ENCODE measurements at regions not wholly inside any gene's neighbourhood (a gene's known extent, or its start where the extent isn't known, plus 50 kb on each side); places are given as distances from the start of the nearest gene placed in this dataset.

GRCh38 chr4:104418286-104418685 lies 76.4 kb downstream of the CXXC4 start:
- POLR2A ChIA-PET: no interaction called here
- no peak for ATAC-seq

GRCh38 chr4:104417357-104417882 lies 77.3 kb downstream of the CXXC4 start:
- CTCF ChIA-PET: no interaction called here

More at GRCh38 chr4:104418286-104418685, 76.4 kb downstream of the CXXC4 start:
- no peaks in the 10 kb centered on the region for H3K36me3 Mint-ChIP-seq (ENCODE audit: low read depth)
- no peaks in the 10 kb centered on the region for H3K4me1 Mint-ChIP-seq (ENCODE audit: low read depth)
- no peak overlapping the region for H3K27ac Mint-ChIP-seq
- no peak overlapping the region for H3K4me3 Mint-ChIP-seq
- H3K9me3 Mint-ChIP-seq (ENCODE audit: insufficient read depth): no peaks in the 10 kb centered on the region
- H3K27me3 Mint-ChIP-seq (ENCODE audit: low read depth): no peaks in the 10 kb centered on the region
- DNase-seq: no peak
- CTCF ChIA-PET: no interaction called here

GRCh38 chr4:104416725-104417356 lies 77.9 kb downstream of the CXXC4 start:
- CTCF ChIA-PET: no interaction called here
- no peaks in the 10 kb centered on the region for H3K9me3 Mint-ChIP-seq (ENCODE audit: insufficient read depth)
- H3K4me1 Mint-ChIP-seq (ENCODE audit: low read depth): no peaks in the 10 kb centered on the region
- POLR2A ChIA-PET: no interaction called here
- no peak overlapping the region for H3K27ac Mint-ChIP-seq
- DNase-seq: no peak
- H3K36me3 Mint-ChIP-seq (ENCODE audit: low read depth): no peaks in the 10 kb centered on the region
- no peaks in the 10 kb centered on the region for H3K27me3 Mint-ChIP-seq (ENCODE audit: low read depth)
- ATAC-seq: no peak
- H3K4me3 Mint-ChIP-seq: no peak overlapping the region

More at GRCh38 chr4:104417357-104417882, 77.3 kb downstream of the CXXC4 start:
- DNase-seq (no peak), ATAC-seq (no peak)
- Mint-ChIP-seq H3K36me3 (ENCODE audit: low read depth) (no peaks in the 10 kb centered on the region), H3K27ac (no peak overlapping the region), H3K4me1 (ENCODE audit: low read depth) (no peaks in the 10 kb centered on the region), H3K9me3 (ENCODE audit: insufficient read depth) (no peaks in the 10 kb centered on the region), H3K4me3 (no peak overlapping the region), H3K27me3 (ENCODE audit: low read depth) (no peaks in the 10 kb centered on the region)
- POLR2A ChIA-PET: no interaction called here

- DNase-seq (no peak), ATAC-seq (no peak)
- Mint-ChIP-seq H3K4me1 (ENCODE audit: low read depth) (no peaks in the 10 kb centered on the region), H3K4me3 (no peak overlapping the region), H3K27me3 (ENCODE audit: low read depth) (no peaks in the 10 kb centered on the region), H3K36me3 (ENCODE audit: low read depth) (no peaks in the 10 kb centered on the region), H3K9me3 (ENCODE audit: insufficient read depth) (no peaks in the 10 kb centered on the region), H3K27ac (no peak overlapping the region)
- ChIA-PET POLR2A (no interaction called here), CTCF (interaction anchor here (0.8 kb wide), 1 partner anchor 447 kb away, joined by 3 read pairs; no protein-coding TSS in a partner anchor)
Observed at GRCh38 chr4:104413487-104413886, 81.2 kb downstream of the CXXC4 start.

GRCh38 chr4:104412344-104412743 lies 82.3 kb downstream of the CXXC4 start:
- Mint-ChIP-seq H3K27ac (no peak overlapping the region), H3K36me3 (ENCODE audit: low read depth) (no peaks in the 10 kb centered on the region), H3K9me3 (ENCODE audit: insufficient read depth) (no peaks in the 10 kb centered on the region), H3K27me3 (ENCODE audit: low read depth) (no peaks in the 10 kb centered on the region), H3K4me3 (no peak overlapping the region), H3K4me1 (ENCODE audit: low read depth) (no peaks in the 10 kb centered on the region)
- no peak for DNase-seq
- no peak for ATAC-seq
- ChIA-PET POLR2A (no interaction called here), CTCF (no interaction called here)

GRCh38 chr4:104411502-104411901 lies 83.2 kb downstream of the CXXC4 start:
- Mint-ChIP-seq H3K27me3 (ENCODE audit: low read depth) (no peaks in the 10 kb centered on the region), H3K4me3 (no peak overlapping the region), H3K27ac (no peak overlapping the region), H3K4me1 (ENCODE audit: low read depth) (no peaks in the 10 kb centered on the region), H3K36me3 (ENCODE audit: low read depth) (no peaks in the 10 kb centered on the region), H3K9me3 (ENCODE audit: insufficient read depth) (no peaks in the 10 kb centered on the region)
- DNase-seq: no peak
- POLR2A ChIA-PET: no interaction called here
- ATAC-seq: no peak
- CTCF ChIA-PET: no interaction called here

- CTCF ChIA-PET: no interaction called here
- POLR2A ChIA-PET: no interaction called here
- DNase-seq (no peak), ATAC-seq (no peak)
- no peaks in the 10 kb centered on the region for H3K9me3 Mint-ChIP-seq (ENCODE audit: insufficient read depth)
- no peaks in the 10 kb centered on the region for H3K27me3 Mint-ChIP-seq (ENCODE audit: low read depth)
- H3K4me3 Mint-ChIP-seq: no peak overlapping the region
- no peaks in the 10 kb centered on the region for H3K36me3 Mint-ChIP-seq (ENCODE audit: low read depth)
- no peak overlapping the region for H3K27ac Mint-ChIP-seq
- no peaks in the 10 kb centered on the region for H3K4me1 Mint-ChIP-seq (ENCODE audit: low read depth)
Observed at GRCh38 chr4:104408878-104409277, 85.8 kb downstream of the CXXC4 start.

GRCh38 chr4:104404361-104404760 lies 90.3 kb downstream of the CXXC4 start:
- Mint-ChIP-seq H3K27ac (no peak overlapping the region), H3K27me3 (ENCODE audit: low read depth) (no peaks in the 10 kb centered on the region), H3K9me3 (ENCODE audit: insufficient read depth) (no peaks in the 10 kb centered on the region), H3K4me3 (no peak overlapping the region), H3K36me3 (ENCODE audit: low read depth) (no peaks in the 10 kb centered on the region), H3K4me1 (ENCODE audit: low read depth) (no peaks in the 10 kb centered on the region)
- DNase-seq: no peak
- ATAC-seq: no peak
- CTCF ChIA-PET: no interaction called here
- POLR2A ChIA-PET: no interaction called here

- H3K36me3 Mint-ChIP-seq (ENCODE audit: low read depth): no peaks in the 10 kb centered on the region
Observed at GRCh38 chr4:104395168-104395614, 99.5 kb downstream of the CXXC4 start.

GRCh38 chr4:104394406-104395167 lies 100.1 kb downstream of the CXXC4 start:
- H3K4me3 Mint-ChIP-seq: no peak overlapping the region
- POLR2A ChIA-PET: no interaction called here
- DNase-seq (no peak), ATAC-seq (no peak)
- no peaks in the 10 kb centered on the region for H3K36me3 Mint-ChIP-seq (ENCODE audit: low read depth)
- no peaks in the 10 kb centered on the region for H3K4me1 Mint-ChIP-seq (ENCODE audit: low read depth)
- no peak overlapping the region for H3K27ac Mint-ChIP-seq
- no peaks in the 10 kb centered on the region for H3K9me3 Mint-ChIP-seq (ENCODE audit: insufficient read depth)
- H3K27me3 Mint-ChIP-seq (ENCODE audit: low read depth): no peaks in the 10 kb centered on the region
- CTCF ChIA-PET: no interaction called here

More at GRCh38 chr4:104395168-104395614, 99.5 kb downstream of the CXXC4 start:
- CTCF ChIA-PET: no interaction called here
- no peaks in the 10 kb centered on the region for H3K4me1 Mint-ChIP-seq (ENCODE audit: low read depth)
- POLR2A ChIA-PET: no interaction called here
- H3K9me3 Mint-ChIP-seq (ENCODE audit: insufficient read depth): no peaks in the 10 kb centered on the region
- no peak for DNase-seq
- ATAC-seq: no peak
- no peaks in the 10 kb centered on the region for H3K27me3 Mint-ChIP-seq (ENCODE audit: low read depth)
- no peak overlapping the region for H3K27ac Mint-ChIP-seq
- no peak overlapping the region for H3K4me3 Mint-ChIP-seq

- ChIA-PET POLR2A (no interaction called here), CTCF (no interaction called here)
- Mint-ChIP-seq H3K36me3 (ENCODE audit: low read depth) (no peaks in the 10 kb centered on the region), H3K9me3 (ENCODE audit: insufficient read depth) (no peaks in the 10 kb centered on the region), H3K27me3 (ENCODE audit: low read depth) (no peaks in the 10 kb centered on the region), H3K27ac (no peak overlapping the region), H3K4me3 (no peak overlapping the region), H3K4me1 (ENCODE audit: low read depth) (no peaks in the 10 kb centered on the region)
- DNase-seq (no peak), ATAC-seq (no peak)
Observed at GRCh38 chr4:104393655-104394324, 100.9 kb downstream of the CXXC4 start.

GRCh38 chr4:104385713-104386112 lies 109.0 kb downstream of the CXXC4 start:
- H3K27ac Mint-ChIP-seq: no peak overlapping the region
- no peak overlapping the region for H3K4me3 Mint-ChIP-seq
- DNase-seq: no peak
- peaks cover 4% of the 10 kb centered on the region for H3K9me3 Mint-ChIP-seq (ENCODE audit: insufficient read depth)
- CTCF ChIA-PET: no interaction called here
- H3K27me3 Mint-ChIP-seq (ENCODE audit: low read depth): no peaks in the 10 kb centered on the region
- H3K36me3 Mint-ChIP-seq (ENCODE audit: low read depth): no peaks in the 10 kb centered on the region
- no peaks in the 10 kb centered on the region for H3K4me1 Mint-ChIP-seq (ENCODE audit: low read depth)
- no peak for ATAC-seq
- POLR2A ChIA-PET: no interaction called here
